Fibroblast of skin of left quadriceps (primary cell): ENCODE measurements at regions not wholly inside any gene's neighbourhood (a gene's known extent, or its start where the extent isn't known, plus 50 kb on each side); places are given as distances from the start of the nearest gene placed in this dataset.
A peak's percentile ranks its signal among the peaks of the same experiment; 100 is the strongest.
"Not testable (repeated sequence)": the region's sequence is repeated elsewhere in the genome, so short reads cannot be mapped to it uniquely, and the experiment has no call there.

ENCODE experiments used
- DNase-seq, 2 experiments: peaks; one replicate each; pipeline ENCODE4 v3.0.0-alpha.2; 2013; ENCODE audit warnings: low read depth in 2 of 2

- no peak for DNase-seq
These were observed 113.4 kb upstream of the SPAG17 start for GRCh38 chr1:118298397-118298796.

- no peak for DNase-seq
These were observed 112.5 kb upstream of the SPAG17 start for GRCh38 chr1:118297521-118297920.

GRCh38 chr1:118294875-118295642 lies 110.0 kb upstream of the SPAG17 start:
- peak; percentile 64 to 67 for DNase-seq

GRCh38 chr1:118291661-118292060 lies 106.6 kb upstream of the SPAG17 start:
- no peak for DNase-seq

GRCh38 chr1:118290571-118290970 lies 105.5 kb upstream of the SPAG17 start:
- no peak for DNase-seq

- no peak for DNase-seq
These were observed 105.0 kb upstream of the SPAG17 start for GRCh38 chr1:118290046-118290445.

GRCh38 chr1:118280656-118281055 lies 95.6 kb upstream of the SPAG17 start:
- not testable (repeated sequence) for DNase-seq

GRCh38 chr1:118275472-118276115 lies 90.6 kb upstream of the SPAG17 start:
- no peak for DNase-seq

GRCh38 chr1:118272884-118273283 lies 87.9 kb upstream of the SPAG17 start:
- no peak for DNase-seq

GRCh38 chr1:118271883-118272282 lies 86.9 kb upstream of the SPAG17 start:
- DNase-seq: no peak

GRCh38 chr1:118269598-118269997 lies 84.6 kb upstream of the SPAG17 start:
- DNase-seq: no peak

GRCh38 chr1:118266436-118266835 lies 81.4 kb upstream of the SPAG17 start:
- no peak for DNase-seq

- DNase-seq: no peak
These were observed 79.3 kb upstream of the SPAG17 start for GRCh38 chr1:118264343-118264742.

- no peak for DNase-seq
These were observed 77.8 kb upstream of the SPAG17 start for GRCh38 chr1:118262865-118263264.

- no peak for DNase-seq
These were observed 73.9 kb upstream of the SPAG17 start for GRCh38 chr1:118258975-118259374.

- peak; percentile 59 for DNase-seq
These were observed 72.9 kb upstream of the SPAG17 start for GRCh38 chr1:118257946-118258345.

GRCh38 chr1:118254491-118255425 lies 69.7 kb upstream of the SPAG17 start:
- DNase-seq: peak; percentile 52

- DNase-seq: no peak
These were observed 69.0 kb upstream of the SPAG17 start for GRCh38 chr1:118254001-118254400.

- no peak for DNase-seq
These were observed 68.3 kb upstream of the SPAG17 start for GRCh38 chr1:118253053-118253915.

- no peak for DNase-seq
These were observed 67.6 kb upstream of the SPAG17 start for GRCh38 chr1:118252624-118253023.

- DNase-seq: no peak
These were observed 65.2 kb upstream of the SPAG17 start for GRCh38 chr1:118250232-118250631.
